ENCODE measurements at regions not wholly inside any gene's neighbourhood (a gene's known extent, or its start where the extent isn't known, plus 50 kb on each side); places are given as distances from the start of the nearest gene placed in this dataset.
"Not testable (repeated sequence)": the region's sequence is repeated elsewhere in the genome, so short reads cannot be mapped to it uniquely, and the experiment has no call there.

GRCh38 chr20:53671370-53671769, 77.7 kb upstream of the ZNF217 start:
- no peak overlapping the region for H3K4me3 ChIP-seq (ENCODE audit: low read length)
- no peak for DNase-seq (ENCODE audit: low read depth)
- TF ChIP-seq CTCF (IDR thresholded peaks at IDR 0.05; ENCODE audit: insufficient read depth, low read depth, low read length, missing control alignments): no peak

GRCh38 chr20:53669517-53670313, 76.1 kb upstream of the ZNF217 start:
- DNase-seq (ENCODE audit: low read depth); H3K4me3 ChIP-seq (ENCODE audit: low read length): not testable (repeated sequence)

- no peak for DNase-seq (ENCODE audit: low read depth)
- TF ChIP-seq CTCF (IDR thresholded peaks at IDR 0.05; ENCODE audit: insufficient read depth, low read depth, low read length, missing control alignments): no peak
- H3K4me3 ChIP-seq (ENCODE audit: low read length): no peak overlapping the region
Observed at GRCh38 chr20:53668992-53669391, 75.4 kb upstream of the ZNF217 start.

- H3K4me3 ChIP-seq (ENCODE audit: low read length): no peak overlapping the region
- no peak for DNase-seq (ENCODE audit: low read depth)
- TF ChIP-seq CTCF (IDR thresholded peaks at IDR 0.05; ENCODE audit: insufficient read depth, low read depth, low read length, missing control alignments): no peak
Observed at GRCh38 chr20:53666144-53666543, 72.5 kb upstream of the ZNF217 start.

GRCh38 chr20:53664121-53664520, 70.5 kb upstream of the ZNF217 start:
- no peak for TF ChIP-seq CTCF (IDR thresholded peaks at IDR 0.05; ENCODE audit: insufficient read depth, low read depth, low read length, missing control alignments)
- H3K4me3 ChIP-seq (ENCODE audit: low read length): no peak overlapping the region

GRCh38 chr20:53663521-53663920, 69.9 kb upstream of the ZNF217 start:
- not testable (repeated sequence) for H3K4me3 ChIP-seq (ENCODE audit: low read length); DNase-seq (ENCODE audit: low read depth)

More at GRCh38 chr20:53664121-53664520, 70.5 kb upstream of the ZNF217 start:
- DNase-seq (ENCODE audit: low read depth): no peak

- no peak for DNase-seq (ENCODE audit: low read depth)
- H3K4me3 ChIP-seq (ENCODE audit: low read length): no peak overlapping the region
- no peak for TF ChIP-seq CTCF (IDR thresholded peaks at IDR 0.05; ENCODE audit: insufficient read depth, low read depth, low read length, missing control alignments)
Observed at GRCh38 chr20:53662595-53662994, 69.0 kb upstream of the ZNF217 start.

GRCh38 chr20:53660947-53661381, 67.3 kb upstream of the ZNF217 start:
- no peak overlapping the region for H3K4me3 ChIP-seq (ENCODE audit: low read length)
- TF ChIP-seq CTCF (IDR thresholded peaks at IDR 0.05; ENCODE audit: insufficient read depth, low read depth, low read length, missing control alignments): no peak
- no peak for DNase-seq (ENCODE audit: low read depth)
